ENCODE measurements at regions not wholly inside any gene's neighbourhood (a gene's known extent, or its start where the extent isn't known, plus 50 kb on each side); places are given as distances from the start of the nearest gene placed in this dataset.
"Not testable (repeated sequence)": the region's sequence is repeated elsewhere in the genome, so short reads cannot be mapped to it uniquely, and the experiment has no call there.

DNA sequence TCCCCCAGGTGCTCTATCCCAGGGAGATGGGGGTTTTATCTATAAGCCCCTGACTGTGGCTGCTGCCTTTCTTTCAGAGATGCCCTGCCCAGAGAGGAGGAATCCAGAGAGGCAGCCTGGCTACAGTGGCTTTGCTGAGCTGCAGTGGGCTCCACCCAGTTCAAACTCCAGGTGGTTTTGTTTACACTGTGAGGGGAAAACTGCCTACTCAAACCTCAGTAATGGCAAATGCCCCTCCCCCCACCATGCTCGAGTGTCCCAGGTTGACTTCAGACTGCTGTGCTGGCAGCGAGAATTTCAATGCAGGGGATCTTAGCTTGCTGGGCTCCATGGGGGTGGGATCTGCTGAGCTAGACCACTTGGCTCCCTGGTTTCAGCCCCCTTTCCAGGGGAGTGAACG lies 419.6 kb upstream of the CASK start:
- TF ChIP-seq, protein P1, sequence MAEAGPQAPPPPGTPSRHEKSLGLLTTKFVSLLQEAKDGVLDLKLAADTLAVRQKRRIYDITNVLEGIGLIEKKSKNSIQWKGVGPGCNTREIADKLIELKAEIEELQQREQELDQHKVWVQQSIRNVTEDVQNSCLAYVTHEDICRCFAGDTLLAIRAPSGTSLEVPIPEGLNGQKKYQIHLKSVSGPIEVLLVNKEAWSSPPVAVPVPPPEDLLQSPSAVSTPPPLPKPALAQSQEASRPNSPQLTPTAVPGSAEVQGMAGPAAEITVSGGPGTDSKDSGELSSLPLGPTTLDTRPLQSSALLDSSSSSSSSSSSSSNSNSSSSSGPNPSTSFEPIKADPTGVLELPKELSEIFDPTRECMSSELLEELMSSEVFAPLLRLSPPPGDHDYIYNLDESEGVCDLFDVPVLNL (CRISPR knock-in tag; IDR thresholded peaks at IDR 0.05; ENCODE audit: borderline replicate concordance, low read depth): not testable (repeated sequence)
- TF ChIP-seq, protein P2, sequence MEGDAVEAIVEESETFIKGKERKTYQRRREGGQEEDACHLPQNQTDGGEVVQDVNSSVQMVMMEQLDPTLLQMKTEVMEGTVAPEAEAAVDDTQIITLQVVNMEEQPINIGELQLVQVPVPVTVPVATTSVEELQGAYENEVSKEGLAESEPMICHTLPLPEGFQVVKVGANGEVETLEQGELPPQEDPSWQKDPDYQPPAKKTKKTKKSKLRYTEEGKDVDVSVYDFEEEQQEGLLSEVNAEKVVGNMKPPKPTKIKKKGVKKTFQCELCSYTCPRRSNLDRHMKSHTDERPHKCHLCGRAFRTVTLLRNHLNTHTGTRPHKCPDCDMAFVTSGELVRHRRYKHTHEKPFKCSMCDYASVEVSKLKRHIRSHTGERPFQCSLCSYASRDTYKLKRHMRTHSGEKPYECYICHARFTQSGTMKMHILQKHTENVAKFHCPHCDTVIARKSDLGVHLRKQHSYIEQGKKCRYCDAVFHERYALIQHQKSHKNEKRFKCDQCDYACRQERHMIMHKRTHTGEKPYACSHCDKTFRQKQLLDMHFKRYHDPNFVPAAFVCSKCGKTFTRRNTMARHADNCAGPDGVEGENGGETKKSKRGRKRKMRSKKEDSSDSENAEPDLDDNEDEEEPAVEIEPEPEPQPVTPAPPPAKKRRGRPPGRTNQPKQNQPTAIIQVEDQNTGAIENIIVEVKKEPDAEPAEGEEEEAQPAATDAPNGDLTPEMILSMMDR (IDR thresholded peaks at IDR 0.05): not testable (repeated sequence)
- not testable (repeated sequence) for TF ChIP-seq FOXK1 (CRISPR knock-in tag; IDR thresholded peaks at IDR 0.05); JUN (CRISPR knock-in tag; IDR thresholded peaks at IDR 0.05); ATF3 (CRISPR knock-in tag; conservative IDR thresholded peaks at IDR 0.05); SMAD4 (CRISPR knock-in tag; IDR thresholded peaks at IDR 0.05)
- TF ChIP-seq, protein P3, sequence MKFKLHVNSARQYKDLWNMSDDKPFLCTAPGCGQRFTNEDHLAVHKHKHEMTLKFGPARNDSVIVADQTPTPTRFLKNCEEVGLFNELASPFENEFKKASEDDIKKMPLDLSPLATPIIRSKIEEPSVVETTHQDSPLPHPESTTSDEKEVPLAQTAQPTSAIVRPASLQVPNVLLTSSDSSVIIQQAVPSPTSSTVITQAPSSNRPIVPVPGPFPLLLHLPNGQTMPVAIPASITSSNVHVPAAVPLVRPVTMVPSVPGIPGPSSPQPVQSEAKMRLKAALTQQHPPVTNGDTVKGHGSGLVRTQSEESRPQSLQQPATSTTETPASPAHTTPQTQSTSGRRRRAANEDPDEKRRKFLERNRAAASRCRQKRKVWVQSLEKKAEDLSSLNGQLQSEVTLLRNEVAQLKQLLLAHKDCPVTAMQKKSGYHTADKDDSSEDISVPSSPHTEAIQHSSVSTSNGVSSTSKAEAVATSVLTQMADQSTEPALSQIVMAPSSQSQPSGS (CRISPR knock-in tag; IDR thresholded peaks at IDR 0.05; ENCODE audit: borderline replicate concordance, low read depth): not testable (repeated sequence)
- TF ChIP-seq, protein P4, sequence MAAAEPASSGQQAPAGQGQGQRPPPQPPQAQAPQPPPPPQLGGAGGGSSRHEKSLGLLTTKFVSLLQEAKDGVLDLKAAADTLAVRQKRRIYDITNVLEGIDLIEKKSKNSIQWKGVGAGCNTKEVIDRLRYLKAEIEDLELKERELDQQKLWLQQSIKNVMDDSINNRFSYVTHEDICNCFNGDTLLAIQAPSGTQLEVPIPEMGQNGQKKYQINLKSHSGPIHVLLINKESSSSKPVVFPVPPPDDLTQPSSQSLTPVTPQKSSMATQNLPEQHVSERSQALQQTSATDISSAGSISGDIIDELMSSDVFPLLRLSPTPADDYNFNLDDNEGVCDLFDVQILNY (CRISPR knock-in tag; IDR thresholded peaks at IDR 0.05): not testable (repeated sequence)

All from WTC11 (cell line).